ENCODE measurements at regions not wholly inside any gene's neighbourhood (a gene's known extent, or its start where the extent isn't known, plus 50 kb on each side); places are given as distances from the start of the nearest gene placed in this dataset.

GRCh38 chr2:35785564-35785963, 570.0 kb upstream of the CRIM1 start:
- Histone ChIP-seq H3K9me3 (ENCODE audit: control insufficient read depth, low read length) (peaks cover 7% of the 10 kb centered on the region), H3K36me3 (ENCODE audit: control insufficient read depth, insufficient read depth, low read length) (no peaks in the 10 kb centered on the region)

GRCh38 chr2:35784777-35785176, 570.8 kb upstream of the CRIM1 start:
- Histone ChIP-seq H3K9me3 (ENCODE audit: control insufficient read depth, low read length) (peaks cover 7% of the 10 kb centered on the region), H3K4me3 (ENCODE audit: extremely low read depth, insufficient read depth, low read length, poor library complexity, severe bottlenecking) (no peak overlapping the region), H3K4me1 (ENCODE audit: control insufficient read depth, insufficient read depth, low read length, poor library complexity, severe bottlenecking) (no peaks in the 10 kb centered on the region), H3K36me3 (ENCODE audit: control insufficient read depth, insufficient read depth, low read length) (no peaks in the 10 kb centered on the region), H3K27ac (ENCODE audit: low read depth, low read length, severe bottlenecking) (no peak overlapping the region)
- WGBS, 2 experiments (ENCODE audit: insufficient coverage in 2 of 2) = 89 to 100% methylated on average over 1 of the region's 1 CpG

More at GRCh38 chr2:35785564-35785963, 570.0 kb upstream of the CRIM1 start:
- H3K4me1 ChIP-seq (ENCODE audit: control insufficient read depth, insufficient read depth, low read length, poor library complexity, severe bottlenecking) = no peaks in the 10 kb centered on the region
- no peak overlapping the region for H3K27ac ChIP-seq (ENCODE audit: low read depth, low read length, severe bottlenecking)
- no peak overlapping the region for H3K4me3 ChIP-seq (ENCODE audit: extremely low read depth, insufficient read depth, low read length, poor library complexity, severe bottlenecking)

GRCh38 chr2:35783723-35784122, 571.9 kb upstream of the CRIM1 start:
- Histone ChIP-seq H3K36me3 (ENCODE audit: control insufficient read depth, insufficient read depth, low read length) (no peaks in the 10 kb centered on the region), H3K27ac (ENCODE audit: low read depth, low read length, severe bottlenecking) (no peak overlapping the region), H3K4me1 (ENCODE audit: control insufficient read depth, insufficient read depth, low read length, poor library complexity, severe bottlenecking) (no peaks in the 10 kb centered on the region), H3K4me3 (ENCODE audit: extremely low read depth, insufficient read depth, low read length, poor library complexity, severe bottlenecking) (no peak overlapping the region), H3K9me3 (ENCODE audit: control insufficient read depth, low read length) (peaks cover 5% of the 10 kb centered on the region)
- 78 to 93% methylated on average over 3 of the region's 5 CpGs for WGBS, 2 experiments (ENCODE audit: insufficient coverage in 2 of 2)

GRCh38 chr2:35741556-35741955, 614.0 kb upstream of the CRIM1 start:
- Histone ChIP-seq H3K27ac (ENCODE audit: low read depth, low read length, severe bottlenecking) (no peak overlapping the region), H3K4me1 (ENCODE audit: control insufficient read depth, insufficient read depth, low read length, poor library complexity, severe bottlenecking) (no peaks in the 10 kb centered on the region), H3K4me3 (ENCODE audit: extremely low read depth, insufficient read depth, low read length, poor library complexity, severe bottlenecking) (no peak overlapping the region), H3K36me3 (ENCODE audit: control insufficient read depth, insufficient read depth, low read length) (no peaks in the 10 kb centered on the region), H3K9me3 (ENCODE audit: control insufficient read depth, low read length) (no peaks in the 10 kb centered on the region)
- WGBS, 2 experiments (ENCODE audit: insufficient coverage in 2 of 2) = 100% methylated on average over 1 of the region's 2 CpGs

GRCh38 chr2:35731674-35732073, 623.9 kb upstream of the CRIM1 start:
- no peak overlapping the region for H3K4me3 ChIP-seq (ENCODE audit: extremely low read depth, insufficient read depth, low read length, poor library complexity, severe bottlenecking)
- H3K36me3 ChIP-seq (ENCODE audit: control insufficient read depth, insufficient read depth, low read length) = no peaks in the 10 kb centered on the region
- H3K9me3 ChIP-seq (ENCODE audit: control insufficient read depth, low read length) = no peaks in the 10 kb centered on the region
- no peaks in the 10 kb centered on the region for H3K4me1 ChIP-seq (ENCODE audit: control insufficient read depth, insufficient read depth, low read length, poor library complexity, severe bottlenecking)
- no peak overlapping the region for H3K27ac ChIP-seq (ENCODE audit: low read depth, low read length, severe bottlenecking)

- no peaks in the 10 kb centered on the region for H3K4me1 ChIP-seq (ENCODE audit: control insufficient read depth, insufficient read depth, low read length, poor library complexity, severe bottlenecking)
- H3K4me3 ChIP-seq (ENCODE audit: extremely low read depth, insufficient read depth, low read length, poor library complexity, severe bottlenecking) = no peak overlapping the region
- no peak overlapping the region for H3K27ac ChIP-seq (ENCODE audit: low read depth, low read length, severe bottlenecking)
- H3K9me3 ChIP-seq (ENCODE audit: control insufficient read depth, low read length) = no peaks in the 10 kb centered on the region
- no peaks in the 10 kb centered on the region for H3K36me3 ChIP-seq (ENCODE audit: control insufficient read depth, insufficient read depth, low read length)
- no CpG with 5 or more reads among the region's 3 CpGs for WGBS, 2 experiments (ENCODE audit: insufficient coverage in 2 of 2)
Measured at GRCh38 chr2:35714883-35715282, 640.7 kb upstream of the CRIM1 start.

- no peaks in the 10 kb centered on the region for H3K4me1 ChIP-seq (ENCODE audit: control insufficient read depth, insufficient read depth, low read length, poor library complexity, severe bottlenecking)
- H3K9me3 ChIP-seq (ENCODE audit: control insufficient read depth, low read length) = no peaks in the 10 kb centered on the region
- H3K27ac ChIP-seq (ENCODE audit: low read depth, low read length, severe bottlenecking) = no peak overlapping the region
- H3K4me3 ChIP-seq (ENCODE audit: extremely low read depth, insufficient read depth, low read length, poor library complexity, severe bottlenecking) = no peak overlapping the region
- H3K36me3 ChIP-seq (ENCODE audit: control insufficient read depth, insufficient read depth, low read length) = no peaks in the 10 kb centered on the region
- WGBS, 2 experiments (ENCODE audit: insufficient coverage in 2 of 2) = 94 to 100% methylated on average over 2 of the region's 2 CpGs
Measured at GRCh38 chr2:35708411-35708923, 647.1 kb upstream of the CRIM1 start.

- Histone ChIP-seq H3K36me3 (ENCODE audit: control insufficient read depth, insufficient read depth, low read length) (no peaks in the 10 kb centered on the region), H3K27ac (ENCODE audit: low read depth, low read length, severe bottlenecking) (no peak overlapping the region), H3K9me3 (ENCODE audit: control insufficient read depth, low read length) (no peaks in the 10 kb centered on the region), H3K4me1 (ENCODE audit: control insufficient read depth, insufficient read depth, low read length, poor library complexity, severe bottlenecking) (peaks cover 6% of the 10 kb centered on the region), H3K4me3 (ENCODE audit: extremely low read depth, insufficient read depth, low read length, poor library complexity, severe bottlenecking) (no peak overlapping the region)
- WGBS, 2 experiments (ENCODE audit: insufficient coverage in 2 of 2) = no CpG with 5 or more reads among the region's 4 CpGs
Measured at GRCh38 chr2:35688309-35688708, 667.3 kb upstream of the CRIM1 start.

- Histone ChIP-seq H3K36me3 (ENCODE audit: control insufficient read depth, insufficient read depth, low read length) (no peaks in the 10 kb centered on the region), H3K4me3 (ENCODE audit: extremely low read depth, insufficient read depth, low read length, poor library complexity, severe bottlenecking) (no peak overlapping the region), H3K27ac (ENCODE audit: low read depth, low read length, severe bottlenecking) (no peak overlapping the region), H3K9me3 (ENCODE audit: control insufficient read depth, low read length) (no peaks in the 10 kb centered on the region), H3K4me1 (ENCODE audit: control insufficient read depth, insufficient read depth, low read length, poor library complexity, severe bottlenecking) (no peaks in the 10 kb centered on the region)
- WGBS, 2 experiments (ENCODE audit: insufficient coverage in 2 of 2) = 83% methylated on average over 1 of the region's 2 CpGs; no CpG with 5 or more reads in 1 of the 2 experiments
Measured at GRCh38 chr2:35651688-35652323, 703.8 kb upstream of the CRIM1 start.

- Histone ChIP-seq H3K27ac (ENCODE audit: low read depth, low read length, severe bottlenecking) (no peak overlapping the region), H3K4me1 (ENCODE audit: control insufficient read depth, insufficient read depth, low read length, poor library complexity, severe bottlenecking) (no peaks in the 10 kb centered on the region), H3K9me3 (ENCODE audit: control insufficient read depth, low read length) (no peaks in the 10 kb centered on the region), H3K4me3 (ENCODE audit: extremely low read depth, insufficient read depth, low read length, poor library complexity, severe bottlenecking) (no peak overlapping the region), H3K36me3 (ENCODE audit: control insufficient read depth, insufficient read depth, low read length) (no peaks in the 10 kb centered on the region)
- WGBS, 2 experiments (ENCODE audit: insufficient coverage in 2 of 2) = 100% methylated on average over 1 of the region's 2 CpGs; no CpG with 5 or more reads in 1 of the 2 experiments
Measured at GRCh38 chr2:35614640-35615039, 740.9 kb upstream of the CRIM1 start.

GRCh38 chr2:35606394-35606793, 749.2 kb upstream of the CRIM1 start:
- no peaks in the 10 kb centered on the region for H3K9me3 ChIP-seq (ENCODE audit: control insufficient read depth, low read length)
- H3K4me3 ChIP-seq (ENCODE audit: extremely low read depth, insufficient read depth, low read length, poor library complexity, severe bottlenecking) = no peak overlapping the region
- H3K27ac ChIP-seq (ENCODE audit: low read depth, low read length, severe bottlenecking) = no peak overlapping the region
- H3K36me3 ChIP-seq (ENCODE audit: control insufficient read depth, insufficient read depth, low read length) = no peaks in the 10 kb centered on the region
- no CpG with 5 or more reads among the region's 2 CpGs for WGBS, 2 experiments (ENCODE audit: insufficient coverage in 2 of 2)
- H3K4me1 ChIP-seq (ENCODE audit: control insufficient read depth, insufficient read depth, low read length, poor library complexity, severe bottlenecking) = no peaks in the 10 kb centered on the region
